ENCODE measurements at regions not wholly inside any gene's neighbourhood (a gene's known extent, or its start where the extent isn't known, plus 50 kb on each side); places are given as distances from the start of the nearest gene placed in this dataset.

DNA sequence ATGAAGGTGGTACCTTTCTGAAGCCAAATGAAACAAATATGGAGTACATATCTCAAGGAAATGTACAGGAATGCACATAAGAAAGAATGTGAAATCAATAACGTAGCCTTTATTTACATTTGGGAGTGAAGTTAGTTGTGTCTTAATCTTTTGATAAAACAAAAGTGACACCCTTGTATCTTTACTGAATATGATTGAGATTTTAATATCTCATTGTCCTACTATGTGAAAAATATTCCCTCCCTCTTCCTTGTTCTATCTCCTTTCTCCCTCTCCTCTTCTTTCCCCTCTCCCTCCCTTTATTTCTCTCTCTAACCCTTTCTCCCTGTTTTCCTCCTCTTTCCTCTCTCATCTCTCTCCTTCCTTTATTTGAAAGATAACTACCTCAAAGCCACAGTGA, 89.1 kb downstream of the PTCHD4 start:
- H3K27me3 Mint-ChIP-seq (ENCODE audit: insufficient read depth, unreplicated experiment), result peaks cover 11% of the 10 kb centered on the region
- H3K27ac Mint-ChIP-seq (ENCODE audit: unreplicated experiment), result no peak overlapping the region
- DNase-seq, result no peak
- Histone ChIP-seq H3K4me1 (no peaks in the 10 kb centered on the region), H3K9me3 (no peaks in the 10 kb centered on the region), H3K27me3 (replicated peaks; ENCODE audit: control insufficient read depth, insufficient read depth, low read length) (no peaks in the 10 kb centered on the region), H3K4me3 (ENCODE audit: low read depth, low read length) (no peak overlapping the region), H3K36me3 (ENCODE audit: control insufficient read depth, insufficient read depth, low read length) (no peaks in the 10 kb centered on the region)
- no peaks in the 10 kb centered on the region for H3K36me3 Mint-ChIP-seq (ENCODE audit: insufficient read depth, unreplicated experiment)
- CTCF ChIA-PET, result no interaction called here
- H3K4me3 Mint-ChIP-seq (ENCODE audit: unreplicated experiment), result no peak overlapping the region
- TF ChIP-seq, protein P1, sequence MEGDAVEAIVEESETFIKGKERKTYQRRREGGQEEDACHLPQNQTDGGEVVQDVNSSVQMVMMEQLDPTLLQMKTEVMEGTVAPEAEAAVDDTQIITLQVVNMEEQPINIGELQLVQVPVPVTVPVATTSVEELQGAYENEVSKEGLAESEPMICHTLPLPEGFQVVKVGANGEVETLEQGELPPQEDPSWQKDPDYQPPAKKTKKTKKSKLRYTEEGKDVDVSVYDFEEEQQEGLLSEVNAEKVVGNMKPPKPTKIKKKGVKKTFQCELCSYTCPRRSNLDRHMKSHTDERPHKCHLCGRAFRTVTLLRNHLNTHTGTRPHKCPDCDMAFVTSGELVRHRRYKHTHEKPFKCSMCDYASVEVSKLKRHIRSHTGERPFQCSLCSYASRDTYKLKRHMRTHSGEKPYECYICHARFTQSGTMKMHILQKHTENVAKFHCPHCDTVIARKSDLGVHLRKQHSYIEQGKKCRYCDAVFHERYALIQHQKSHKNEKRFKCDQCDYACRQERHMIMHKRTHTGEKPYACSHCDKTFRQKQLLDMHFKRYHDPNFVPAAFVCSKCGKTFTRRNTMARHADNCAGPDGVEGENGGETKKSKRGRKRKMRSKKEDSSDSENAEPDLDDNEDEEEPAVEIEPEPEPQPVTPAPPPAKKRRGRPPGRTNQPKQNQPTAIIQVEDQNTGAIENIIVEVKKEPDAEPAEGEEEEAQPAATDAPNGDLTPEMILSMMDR (IDR thresholded peaks at IDR 0.05; ENCODE audit: insufficient read depth in 1 of 2, low read depth in 1 of 2, low read length in 1 of 2, severe bottlenecking in 1 of 2, unreplicated experiment in 1 of 2), result no peak
- no peaks in the 10 kb centered on the region for H3K9me3 Mint-ChIP-seq (ENCODE audit: unreplicated experiment)
- intact Hi-C loops (cut with micrococcal nuclease; ENCODE audit: unreplicated experiment), result no loop called here
- H3K4me1 Mint-ChIP-seq (ENCODE audit: low read depth, unreplicated experiment), result no peaks in the 10 kb centered on the region
- POLR2A ChIA-PET, result no interaction called here
- BruUV-seq (replicated peaks), result no TSS peak

DNA sequence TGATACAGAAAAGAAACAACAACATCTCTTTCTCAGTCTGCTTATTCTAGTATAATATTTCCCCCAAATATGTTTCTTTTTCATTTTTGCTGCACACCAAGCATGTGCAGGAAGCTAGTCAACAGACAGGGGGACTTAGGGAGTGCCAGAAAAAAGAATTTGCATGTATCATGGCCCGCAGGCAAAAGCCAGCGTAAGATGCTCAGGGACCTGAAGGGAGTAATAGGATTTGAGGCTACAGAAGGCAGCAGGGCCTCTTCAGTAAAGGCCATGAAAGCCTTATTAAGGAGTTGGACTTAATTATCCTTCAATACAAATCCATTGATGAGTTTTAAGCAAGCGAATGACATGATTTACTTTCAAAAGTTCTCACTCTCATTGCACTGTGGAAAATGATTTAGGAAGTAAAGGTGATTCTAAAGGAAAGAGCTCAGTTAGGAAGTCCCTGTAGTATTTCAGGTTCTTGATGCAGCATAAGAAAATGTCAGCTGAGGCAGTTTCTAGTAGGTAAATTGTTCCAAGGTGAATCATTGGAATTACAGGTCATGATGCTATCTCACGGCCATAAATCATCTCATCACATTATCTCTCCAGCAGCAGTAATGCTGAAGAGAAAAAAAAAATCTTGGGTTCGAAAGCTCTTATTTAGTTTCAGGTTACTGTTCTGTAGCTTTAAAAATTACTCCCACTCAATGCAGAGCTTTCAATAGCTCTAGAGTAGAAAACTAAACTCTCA, 94.8 kb downstream of the PTCHD4 start:
- H3K27me3 ChIP-seq (replicated peaks; ENCODE audit: control insufficient read depth, insufficient read depth, low read length), result no peaks in the 10 kb centered on the region
- no peak overlapping the region for H3K4me3 ChIP-seq (ENCODE audit: low read depth, low read length)
- Mint-ChIP-seq H3K4me1 (ENCODE audit: low read depth, unreplicated experiment) (no peaks in the 10 kb centered on the region), H3K4me3 (ENCODE audit: unreplicated experiment) (no peak overlapping the region), H3K9me3 (ENCODE audit: unreplicated experiment) (no peaks in the 10 kb centered on the region), H3K27me3 (ENCODE audit: insufficient read depth, unreplicated experiment) (peaks cover 5% of the 10 kb centered on the region), H3K27ac (ENCODE audit: unreplicated experiment) (no peak overlapping the region), H3K36me3 (ENCODE audit: insufficient read depth, unreplicated experiment) (no peaks in the 10 kb centered on the region)
- CTCF ChIA-PET, result no interaction called here
- TF ChIP-seq, protein P1 (IDR thresholded peaks at IDR 0.05; ENCODE audit: insufficient read depth in 1 of 2, low read depth in 1 of 2, low read length in 1 of 2, severe bottlenecking in 1 of 2, unreplicated experiment in 1 of 2), result no peak
- no peaks in the 10 kb centered on the region for H3K9me3 ChIP-seq
- no peaks in the 10 kb centered on the region for H3K36me3 ChIP-seq (ENCODE audit: control insufficient read depth, insufficient read depth, low read length)
- H3K4me1 ChIP-seq, result no peaks in the 10 kb centered on the region
- POLR2A ChIA-PET, result no interaction called here
- intact Hi-C loops (cut with micrococcal nuclease; ENCODE audit: unreplicated experiment), result no loop called here
- no peak for DNase-seq
- BruUV-seq (replicated peaks), result no TSS peak

DNA sequence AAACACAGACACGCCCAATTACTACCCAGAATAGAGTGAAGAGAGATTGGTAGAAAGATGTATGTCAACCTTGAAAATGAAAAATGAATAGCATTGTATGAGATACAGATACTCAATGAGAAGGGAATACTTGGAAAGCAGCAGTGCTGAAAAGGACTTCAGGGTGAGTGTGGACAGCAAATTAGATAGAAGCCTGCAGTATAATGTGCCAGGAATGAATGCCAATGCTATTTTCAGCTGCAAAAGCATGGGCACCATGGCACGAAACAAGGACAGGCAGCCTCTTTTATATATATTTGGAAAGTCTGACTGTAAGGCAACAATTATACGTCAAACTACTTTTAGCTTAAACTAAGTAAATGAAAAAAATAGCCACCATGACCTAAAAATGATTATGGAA, 118.2 kb downstream of the PTCHD4 start:
- Mint-ChIP-seq H3K9me3 (ENCODE audit: unreplicated experiment) (no peaks in the 10 kb centered on the region), H3K27ac (ENCODE audit: unreplicated experiment) (no peak overlapping the region), H3K36me3 (ENCODE audit: insufficient read depth, unreplicated experiment) (no peaks in the 10 kb centered on the region), H3K27me3 (ENCODE audit: insufficient read depth, unreplicated experiment) (peaks cover 15% of the 10 kb centered on the region), H3K4me3 (ENCODE audit: unreplicated experiment) (no peak overlapping the region), H3K4me1 (ENCODE audit: low read depth, unreplicated experiment) (no peaks in the 10 kb centered on the region)
- intact Hi-C loops (cut with micrococcal nuclease; ENCODE audit: unreplicated experiment), result no loop called here
- no peak overlapping the region for H3K4me3 ChIP-seq (ENCODE audit: low read depth, low read length)
- no TSS peak for BruUV-seq (replicated peaks)
- DNase-seq, result no peak
- POLR2A ChIA-PET, result no interaction called here
- H3K36me3 ChIP-seq (ENCODE audit: control insufficient read depth, insufficient read depth, low read length), result no peaks in the 10 kb centered on the region
- H3K9me3 ChIP-seq, result no peaks in the 10 kb centered on the region
- H3K27me3 ChIP-seq (replicated peaks; ENCODE audit: control insufficient read depth, insufficient read depth, low read length), result no peaks in the 10 kb centered on the region
- CTCF ChIA-PET, result no interaction called here
- no peaks in the 10 kb centered on the region for H3K4me1 ChIP-seq
- TF ChIP-seq, protein P1 (IDR thresholded peaks at IDR 0.05; ENCODE audit: insufficient read depth in 1 of 2, low read depth in 1 of 2, low read length in 1 of 2, severe bottlenecking in 1 of 2, unreplicated experiment in 1 of 2), result no peak

Measured in Caco-2 (cell line).